ENCODE measurements at regions not wholly inside any gene's neighbourhood (a gene's known extent, or its start where the extent isn't known, plus 50 kb on each side); places are given as distances from the start of the nearest gene placed in this dataset.
"Not testable (repeated sequence)": the region's sequence is repeated elsewhere in the genome, so short reads cannot be mapped to it uniquely, and the experiment has no call there.

DNA sequence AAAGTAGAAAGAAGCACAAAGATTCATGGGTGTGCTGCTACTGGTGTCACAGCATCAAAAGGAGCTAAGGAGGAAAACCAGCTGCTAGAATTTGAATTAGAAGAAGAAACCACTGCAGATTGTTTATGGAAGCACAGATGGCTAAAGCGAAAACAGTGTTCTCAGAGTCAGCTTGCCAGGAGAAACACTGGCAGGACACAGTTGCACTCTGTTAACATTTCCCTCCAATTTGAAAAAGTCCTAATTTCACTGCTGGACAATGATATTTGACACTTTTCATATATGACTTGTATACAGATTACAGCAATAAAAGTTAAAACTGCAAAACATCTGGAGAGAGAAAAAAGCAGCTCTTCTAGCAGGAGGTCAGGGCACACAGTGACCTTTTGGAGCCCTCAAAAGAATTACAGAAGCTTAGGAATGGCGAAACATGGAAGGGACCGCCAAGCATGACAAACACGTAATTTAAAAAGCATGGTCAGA is 314.5 kb downstream of the COL12A1 start:
- DNase-seq = no peak

DNA sequence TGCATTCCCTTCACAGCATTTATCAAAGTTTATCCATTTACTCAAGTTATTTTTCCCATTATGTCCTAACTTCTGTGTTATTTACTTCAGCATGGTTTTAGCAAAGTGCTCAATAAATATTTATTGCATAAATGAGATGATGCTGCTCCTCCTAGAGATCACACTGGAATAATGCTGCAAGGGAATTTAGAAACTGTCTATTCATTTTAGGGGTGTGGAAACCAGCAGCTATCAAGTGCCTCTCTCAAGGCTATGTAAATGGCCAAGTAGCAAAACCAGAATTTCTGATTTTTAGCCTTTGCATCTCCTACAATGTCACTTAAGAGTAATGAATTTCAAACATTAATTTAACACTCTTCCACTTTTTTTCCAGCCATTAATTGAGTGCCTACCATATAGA is 316.2 kb downstream of the COL12A1 start:
- no peak for DNase-seq

DNA sequence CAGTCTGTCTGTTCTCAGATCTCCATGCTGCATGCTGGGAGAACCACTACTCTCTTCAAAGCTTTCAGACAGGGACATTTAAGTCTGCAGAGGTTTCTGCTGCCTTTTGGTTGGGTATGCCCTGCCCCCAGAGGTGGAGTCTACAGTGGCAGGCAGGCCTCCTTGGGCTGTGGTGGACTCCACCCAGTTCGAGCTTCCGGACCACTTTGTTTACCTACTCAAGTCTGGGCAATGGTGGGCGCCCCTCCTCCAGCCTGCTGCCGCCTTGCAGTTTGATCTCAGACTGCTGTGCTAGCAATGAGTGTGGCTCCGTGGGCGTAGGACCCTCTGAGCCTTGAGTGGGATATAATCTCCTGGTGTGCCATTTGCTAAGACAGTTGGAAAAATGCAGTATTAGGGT is 317.1 kb downstream of the COL12A1 start:
- DNase-seq = not testable (repeated sequence)

DNA sequence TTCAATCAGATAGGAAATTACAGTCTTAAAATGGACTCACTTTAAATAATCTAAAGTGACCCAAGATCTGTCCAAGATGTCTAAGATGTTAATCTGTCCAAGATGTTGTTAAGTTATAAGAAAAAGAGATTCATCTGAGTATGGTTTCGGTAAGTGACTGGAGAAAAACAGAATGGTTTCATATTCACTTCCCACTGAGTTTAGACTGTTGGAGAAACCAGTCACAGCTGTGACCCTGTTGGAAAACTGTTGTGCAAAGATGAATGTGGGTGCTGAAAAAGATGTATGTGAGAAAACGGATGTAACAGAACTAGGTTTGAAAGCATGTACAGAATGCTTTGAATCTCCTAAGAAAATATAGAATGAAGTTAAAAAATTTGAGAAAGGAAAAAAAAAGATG is 325.9 kb downstream of the COL12A1 start:
- no peak for DNase-seq

DNA sequence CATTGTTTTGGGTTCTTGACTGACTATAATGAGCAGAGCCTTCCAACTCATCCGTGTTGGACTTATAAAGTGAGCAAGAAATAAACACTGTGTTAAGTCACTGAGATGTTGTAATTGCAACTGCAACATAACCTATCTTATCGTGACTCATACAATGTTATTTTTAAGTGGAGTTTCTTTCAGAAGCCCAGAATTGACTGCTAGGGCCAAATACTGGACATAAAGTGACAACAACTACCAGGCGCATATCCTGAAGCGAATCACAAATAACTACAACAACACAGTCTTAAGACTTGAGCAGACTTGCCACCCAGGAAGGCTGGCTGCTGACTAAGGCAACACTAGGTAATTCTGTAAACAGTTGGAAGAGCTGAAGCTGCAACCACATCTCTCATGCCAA is 326.6 kb downstream of the COL12A1 start:
- no peak for DNase-seq

DNA sequence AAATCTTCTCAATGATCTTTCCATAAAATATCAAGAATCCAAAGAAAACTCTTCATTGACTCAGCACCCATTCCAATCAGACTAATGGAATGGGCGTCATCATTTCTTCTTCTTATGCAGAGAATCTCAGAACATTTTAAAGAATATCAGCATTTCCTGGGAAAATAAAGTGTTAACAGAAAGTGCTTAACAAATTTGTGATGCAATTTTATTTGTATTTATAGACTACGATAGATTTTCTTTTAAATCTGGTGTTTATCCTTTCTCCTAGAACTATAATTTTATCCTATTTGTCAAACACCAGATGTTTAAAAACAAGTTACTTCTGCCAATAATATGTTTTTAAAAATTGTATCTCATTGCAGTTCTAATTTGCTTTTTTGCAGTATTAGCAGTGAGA is 330.7 kb downstream of the COL12A1 start:
- no peak for DNase-seq

DNA sequence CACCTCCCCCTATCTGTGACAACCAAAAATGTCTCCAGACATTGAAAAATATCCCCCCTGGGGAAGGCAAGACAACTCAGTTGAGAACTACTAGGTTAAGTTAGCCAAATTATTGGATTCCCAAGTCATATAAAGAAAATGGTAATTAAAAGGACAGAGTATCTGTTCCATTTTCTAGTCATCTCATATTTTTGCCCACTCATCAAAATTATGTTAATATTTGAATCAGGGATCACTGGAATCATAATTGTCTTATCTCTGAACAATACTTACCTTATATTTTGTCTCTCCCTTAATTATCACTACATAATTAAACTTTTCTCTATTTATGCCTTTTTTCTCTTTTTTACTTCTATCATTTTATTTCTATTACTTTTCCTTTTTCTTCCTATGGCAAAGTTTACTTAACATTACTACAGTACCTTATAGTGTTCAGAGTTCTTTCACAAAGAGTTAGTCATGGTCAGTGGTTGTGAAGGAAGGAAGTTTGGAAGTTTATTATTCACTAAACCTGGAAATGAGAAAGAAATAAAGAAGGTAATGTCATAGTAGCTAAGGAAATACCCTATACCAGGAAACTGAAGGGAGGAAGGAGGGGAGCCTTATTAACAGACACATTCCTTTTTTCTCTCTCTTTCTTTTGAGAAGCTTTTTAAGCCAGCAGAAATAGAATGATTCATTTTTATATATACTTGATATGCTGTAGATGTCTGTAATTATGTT is 332.9 kb downstream of the COL12A1 start:
- DNase-seq = no peak

DNA sequence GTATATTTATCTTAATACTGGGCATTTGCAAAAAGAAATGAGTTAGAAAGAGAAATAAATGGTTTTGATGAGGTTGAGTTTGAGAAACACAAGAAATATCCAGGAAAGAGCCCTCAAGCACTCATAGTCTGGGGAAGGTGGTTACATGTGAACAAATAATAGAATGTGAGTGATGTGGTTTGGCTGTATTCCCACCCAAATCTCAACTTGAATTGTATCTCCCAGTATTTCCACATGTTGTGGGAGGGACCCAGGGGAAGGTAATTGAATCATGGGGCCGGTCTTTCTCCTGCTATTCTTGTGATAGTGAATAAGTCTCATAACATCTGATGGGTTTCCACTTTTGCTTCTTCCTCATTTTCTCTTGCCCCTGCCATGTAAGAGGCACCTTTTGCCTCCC is 334.1 kb downstream of the COL12A1 start:
- no peak for DNase-seq

DNA sequence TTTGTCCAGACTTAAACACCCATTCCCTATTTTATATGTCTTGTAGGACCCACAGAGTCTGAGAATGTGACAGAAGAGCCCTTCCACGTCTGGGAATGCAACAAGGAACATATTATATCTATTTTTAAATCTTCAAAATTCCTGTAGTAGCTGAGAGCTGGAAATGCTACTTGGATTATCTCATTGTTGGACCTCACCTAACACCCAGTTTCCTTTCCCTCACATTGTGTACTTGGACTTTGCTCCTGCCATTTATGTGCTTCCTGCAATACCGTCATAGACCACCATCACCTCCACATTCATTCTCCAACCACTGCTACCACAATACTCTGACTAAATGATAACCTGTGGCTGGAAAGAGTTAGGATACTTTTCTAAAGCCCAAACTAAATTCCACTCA is 335.4 kb downstream of the COL12A1 start:
- DNase-seq = no peak

DNA sequence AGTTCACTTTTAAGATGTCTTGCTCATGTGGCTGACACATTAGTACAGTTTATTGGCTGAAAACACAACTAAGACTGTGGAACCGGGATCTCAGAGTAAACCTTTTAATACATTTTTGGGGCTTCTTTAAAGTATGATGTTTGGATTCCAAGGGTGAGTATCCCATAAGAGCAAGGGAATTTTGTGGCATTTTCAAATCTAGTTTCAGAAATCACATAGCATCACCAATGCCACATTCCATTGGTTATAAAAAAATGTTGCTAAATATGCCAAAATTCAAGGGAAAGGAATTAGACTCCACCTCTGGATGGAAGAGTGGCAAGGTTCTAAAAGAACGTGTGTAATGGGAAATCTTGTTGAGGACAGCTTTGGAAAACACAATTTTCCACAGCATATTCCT is 338.6 kb downstream of the COL12A1 start:
- DNase-seq = no peak

DNA sequence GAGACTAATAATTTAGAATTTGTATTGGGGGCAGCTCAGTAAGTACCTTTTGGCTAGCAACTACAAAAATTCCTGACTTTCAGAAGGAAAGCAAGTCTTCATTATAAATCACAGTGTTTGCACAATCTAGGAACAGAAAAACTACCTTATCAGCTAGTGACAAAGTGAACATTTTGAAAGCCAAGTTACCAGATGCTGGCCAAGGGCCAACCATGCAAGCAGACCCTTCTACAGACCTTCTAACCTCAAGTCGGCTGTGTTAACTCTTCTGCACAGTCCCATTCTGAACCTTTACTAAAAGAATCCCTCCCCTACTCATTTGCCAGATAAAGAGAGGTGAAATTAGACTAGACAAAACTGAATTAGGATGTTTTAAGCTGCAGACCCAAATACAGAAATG is 341.9 kb downstream of the COL12A1 start:
- DNase-seq = no peak

DNA sequence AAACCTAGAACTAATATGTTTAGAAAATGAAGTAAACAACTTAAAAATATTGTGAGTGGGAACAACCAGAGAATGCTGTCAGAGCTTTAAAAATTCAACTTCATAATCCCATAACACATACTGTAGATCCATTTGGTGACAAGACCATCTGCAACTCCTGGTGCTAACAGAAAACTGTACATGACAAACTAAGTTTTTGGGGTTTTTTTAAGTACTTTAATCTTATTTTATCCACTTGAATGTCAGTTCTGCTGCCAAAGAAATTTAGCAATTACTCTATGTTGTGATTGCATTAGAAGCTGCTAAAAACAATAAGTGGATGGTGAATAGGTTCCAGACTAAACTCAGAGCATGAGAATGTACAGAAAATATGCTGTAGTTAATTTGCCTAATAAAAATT is 345.4 kb downstream of the COL12A1 start:
- no peak for DNase-seq

DNA sequence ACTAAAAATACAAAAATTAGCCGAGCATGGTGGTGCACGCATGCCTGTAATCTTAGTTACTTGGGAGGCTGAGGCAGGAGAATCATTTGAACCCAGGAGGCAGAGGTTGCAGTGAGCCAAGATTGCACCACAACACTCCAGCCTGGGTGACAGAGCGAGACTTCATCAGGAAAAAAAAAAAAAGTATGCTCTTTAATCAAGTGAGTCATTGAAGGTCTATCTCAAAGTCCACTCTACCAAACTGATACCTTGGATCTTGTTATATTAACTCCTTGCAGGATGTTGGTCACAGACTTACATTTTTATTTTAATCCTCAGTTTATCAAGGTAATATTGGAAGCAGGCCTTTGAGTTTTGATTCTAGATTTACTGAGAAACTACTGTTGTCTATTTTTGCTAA is 348.7 kb downstream of the COL12A1 start:
- DNase-seq = no peak

DNA sequence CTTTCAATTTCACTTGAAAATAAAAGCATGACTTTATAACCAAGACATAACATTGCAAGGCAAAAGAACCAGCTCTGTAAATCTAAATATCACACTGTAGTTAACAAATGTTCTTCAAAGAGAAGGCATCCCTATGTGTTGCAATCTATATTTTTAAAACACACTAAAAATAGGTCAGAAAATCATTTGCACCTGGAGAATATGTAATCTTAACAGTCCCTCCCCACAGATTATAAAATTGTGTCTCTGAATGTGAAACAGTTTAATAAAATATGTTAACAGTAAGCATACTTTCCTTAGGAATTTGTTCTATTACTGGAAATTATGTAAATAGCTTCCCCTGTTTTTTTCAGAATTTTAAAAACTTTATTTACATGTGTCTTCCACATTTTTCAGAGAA is 351.9 kb downstream of the COL12A1 start:
- no peak for DNase-seq

DNA sequence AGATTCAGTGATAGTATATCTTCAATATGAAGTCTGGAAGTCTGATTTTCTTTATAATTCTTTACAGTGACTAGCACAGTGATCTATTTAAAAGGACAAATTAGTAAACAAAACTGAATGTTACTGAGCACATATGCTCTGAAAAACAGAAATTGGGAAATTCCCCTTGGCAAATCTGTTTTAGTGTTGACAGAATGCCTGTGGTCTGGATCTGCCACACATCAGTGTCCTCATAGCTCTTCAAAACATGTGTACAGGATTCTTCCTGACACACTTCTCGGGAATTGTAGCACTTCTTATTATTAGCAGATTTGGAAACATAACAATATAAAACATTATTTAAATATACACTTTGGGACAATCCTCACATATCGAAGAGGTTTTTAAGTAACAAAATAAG is 354.3 kb downstream of the COL12A1 start:
- DNase-seq = no peak

DNA sequence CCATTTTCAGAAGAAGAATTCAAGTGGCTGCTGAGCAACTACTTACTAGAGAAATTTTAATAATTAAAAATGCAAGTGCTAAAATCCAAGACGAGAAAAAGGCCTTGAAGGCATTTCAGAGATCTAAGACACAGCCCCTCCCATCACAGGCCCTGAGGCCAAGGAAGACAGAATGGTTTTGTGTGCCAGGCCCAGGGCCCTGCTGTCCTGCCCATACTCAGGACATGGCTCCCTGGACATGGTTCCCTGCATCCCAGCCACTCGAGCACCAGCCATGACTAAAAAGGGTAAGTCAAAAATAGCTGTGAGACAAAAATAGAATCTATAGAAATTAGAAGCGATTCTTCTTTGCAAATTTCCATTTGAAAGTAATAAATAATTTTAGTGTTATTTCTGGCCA is 364.9 kb downstream of the COL12A1 start:
- DNase-seq = no peak

DNA sequence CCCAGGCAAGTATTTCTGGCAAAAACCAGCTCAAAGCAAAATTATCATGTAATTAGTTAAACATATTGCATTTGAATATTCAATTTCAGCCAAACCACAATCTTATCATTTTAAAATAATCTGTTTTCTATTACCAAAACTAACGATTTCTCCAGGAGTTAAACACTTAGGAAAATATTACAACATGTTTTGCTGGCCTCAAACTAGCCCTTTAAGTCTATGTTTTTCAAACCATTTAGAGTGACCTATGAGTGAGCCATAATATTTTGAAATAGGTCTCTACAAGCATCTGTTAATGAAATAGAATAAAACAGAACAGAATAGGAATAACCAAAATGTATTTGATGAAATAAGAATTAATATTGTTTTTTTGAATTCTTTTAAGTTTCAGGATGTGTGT is 370.9 kb downstream of the COL12A1 start:
- DNase-seq = no peak

DNA sequence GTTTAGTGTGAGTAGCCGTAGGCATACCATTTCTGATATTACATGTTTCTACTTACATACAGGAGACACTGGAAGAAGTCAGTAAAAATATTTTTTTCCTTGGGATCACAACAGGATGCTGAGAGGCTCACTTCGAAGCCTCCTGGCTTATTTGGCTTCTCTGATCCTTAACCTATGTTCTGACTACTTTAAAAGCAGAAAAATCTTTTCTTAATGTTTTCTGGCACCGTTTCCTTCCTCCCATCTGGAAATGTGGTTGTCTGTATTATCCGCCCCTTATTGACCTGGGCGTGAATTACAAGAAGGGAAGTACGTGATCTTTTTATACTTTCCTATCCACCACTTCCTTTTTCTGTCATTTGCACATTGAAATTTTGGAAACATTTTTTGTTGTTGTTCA is 379.6 kb downstream of the COL12A1 start:
- DNase-seq = no peak

DNA sequence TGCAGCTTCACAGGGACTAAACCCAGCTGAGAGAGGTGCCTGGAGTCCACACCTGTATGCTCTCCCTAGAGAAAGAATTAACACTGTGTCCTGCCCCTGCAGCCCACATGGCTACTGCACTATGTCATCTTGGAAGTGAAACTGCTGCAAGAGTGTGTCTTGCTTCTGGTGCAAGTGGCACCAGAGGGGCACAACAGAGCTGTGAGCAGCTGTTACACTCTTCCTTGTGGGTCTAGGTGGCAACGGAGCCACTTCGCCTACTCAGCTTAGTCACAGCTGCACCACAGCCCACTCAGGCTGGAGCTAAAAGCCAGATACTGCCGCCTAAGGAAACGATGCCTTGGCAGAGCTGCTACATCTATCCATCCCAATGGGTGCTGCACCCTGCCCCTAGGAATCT is 391.4 kb downstream of the COL12A1 start:
- no peak for DNase-seq

DNA sequence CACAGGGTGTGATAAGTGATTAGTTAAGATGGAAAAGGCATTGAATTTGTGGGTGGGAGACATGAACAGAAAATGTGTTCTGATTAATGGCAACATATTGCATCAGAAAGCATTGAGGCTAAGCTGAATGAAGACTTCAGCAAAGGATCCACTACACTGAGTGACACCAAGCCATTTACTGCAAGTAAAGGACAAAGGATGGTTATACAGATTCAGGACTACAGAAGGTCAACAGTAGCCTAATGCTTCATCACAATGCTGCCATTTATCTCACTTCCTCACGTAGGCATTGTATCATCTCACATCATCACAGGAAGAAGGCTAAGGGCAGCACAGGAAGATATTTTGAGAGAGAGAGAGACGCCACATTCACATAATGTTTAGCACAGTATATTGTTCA is 398.2 kb downstream of the COL12A1 start:
- DNase-seq = no peak

DNA sequence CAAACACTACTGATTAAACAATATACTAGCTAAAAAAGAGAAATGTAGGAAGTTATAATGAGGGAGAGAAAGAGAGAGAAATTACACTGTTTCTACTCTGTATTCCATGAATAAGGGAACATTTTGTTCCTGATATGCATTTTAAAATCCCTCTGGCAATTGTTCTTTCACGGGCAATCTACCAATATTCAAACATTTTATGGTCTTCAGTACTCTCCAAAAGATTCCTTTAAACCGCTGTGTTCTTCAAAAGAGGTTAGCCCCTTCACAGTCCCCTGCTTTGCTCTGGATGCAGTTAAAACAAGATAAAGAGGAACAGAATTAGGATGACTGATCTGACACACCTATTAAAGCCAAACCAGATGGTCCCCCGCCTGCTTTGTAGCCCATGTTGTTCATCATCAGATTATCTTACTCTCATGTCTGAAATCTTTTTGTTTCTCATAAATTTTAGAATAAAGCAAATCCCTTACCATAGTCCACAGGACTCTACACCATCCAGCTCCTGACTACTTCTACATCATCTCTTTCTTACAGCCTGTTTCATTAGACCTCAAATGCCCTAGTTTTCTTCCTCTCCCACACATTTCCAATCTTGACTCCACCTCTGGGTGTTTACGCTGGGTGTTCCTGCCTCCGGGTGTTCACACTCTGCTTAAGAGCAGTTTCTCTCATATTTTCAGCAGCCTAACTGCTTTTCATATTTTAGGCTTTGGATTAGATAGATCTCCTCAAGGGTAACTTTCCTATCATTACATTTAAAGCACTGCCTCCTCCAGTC is 399.7 kb downstream of the COL12A1 start:
- no peak for DNase-seq

DNA sequence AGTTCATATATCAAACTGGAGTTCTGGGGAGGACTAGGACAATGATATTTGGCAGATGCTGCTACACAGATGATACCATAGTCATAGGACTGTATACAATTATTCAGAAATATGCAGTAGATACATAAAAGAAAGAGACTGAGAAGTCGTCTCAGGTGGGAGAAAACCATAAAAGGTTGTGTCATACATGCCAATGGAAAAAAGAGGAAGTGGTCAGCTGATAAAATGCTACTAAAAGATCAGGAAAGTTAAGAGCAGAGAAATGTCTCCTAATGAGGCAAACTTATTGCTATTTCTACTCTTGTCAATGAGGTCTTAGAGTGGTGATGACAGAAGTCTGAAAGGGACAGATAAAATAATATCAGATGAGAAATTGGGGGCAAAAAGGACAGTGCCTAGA is 407.6 kb downstream of the COL12A1 start:
- no peak for DNase-seq

DNA sequence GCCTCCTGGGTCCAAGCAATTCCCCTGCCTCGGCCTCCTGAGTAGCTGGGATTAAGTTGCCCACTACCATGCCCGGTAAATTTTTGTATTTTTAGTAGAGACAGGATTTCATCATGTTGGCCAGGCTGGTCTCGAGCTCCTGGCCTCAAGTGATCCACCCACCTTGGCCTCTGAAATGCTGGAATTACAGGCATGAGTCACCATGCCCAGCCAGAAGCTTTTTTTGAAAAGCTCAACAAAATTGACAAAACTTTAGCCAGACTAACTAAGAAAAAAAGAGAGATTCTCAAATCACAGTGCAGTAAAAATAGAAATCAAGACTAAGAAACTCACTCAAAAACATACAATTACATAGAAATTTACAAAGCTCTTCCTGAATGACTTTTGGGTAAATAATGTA is 420.6 kb downstream of the COL12A1 start:
- DNase-seq = no peak

All from nucleus accumbens (tissue), 56 donors.